Testis (tissue), 2 donors: ENCODE measurements at regions not wholly inside any gene's neighbourhood (a gene's known extent, or its start where the extent isn't known, plus 50 kb on each side); places are given as distances from the start of the nearest gene placed in this dataset.

Experiments used
- DNase-seq: peaks from one replicate; pipeline ENCODE4 v3.0.0-alpha.2; 2019
- H3K27ac ChIP-seq, 2 donors: fragments of 200-600 bp; sonication (generic); one replicate each; pipeline ENCODE4 v1.5.1; 2019
- H3K27me3 ChIP-seq: fragments of 200-600 bp; sonication (generic); one replicate; pipeline ENCODE4 v1.5.1; 2019
- H3K36me3 ChIP-seq: fragments of 200-600 bp; sonication (generic); one replicate; pipeline ENCODE4 v1.5.1; 2017; ENCODE audit warnings: low read depth; ENCODE audit errors: missing control alignments
- H3K4me1 ChIP-seq: fragments of 200-600 bp; sonication (generic); one replicate; pipeline ENCODE4 v1.5.1; 2019
- H3K4me3 ChIP-seq, 2 donors: fragments of 200-600 bp; sonication (generic); one replicate each; pipeline ENCODE4 v1.5.1; 2017 to 2019
- H3K9me3 ChIP-seq: fragments of 200-600 bp; sonication (generic); one replicate; pipeline ENCODE4 v1.5.1; 2017
- POLR2A ChIP-seq: fragments of 450-650 bp; IDR thresholded peaks from one replicate; pipeline ENCODE4 v1.6.1; 2017; ENCODE audit warnings: antibody characterized with exemption, mild to moderate bottlenecking, moderate library complexity
- WGBS, 2 donors: methylation state at CpG; one replicate each; pipeline ENCODE4 v1.1.5; 2018; 5-methylcytosine and 5-hydroxymethylcytosine counted together
- intact Hi-C: fragments of 100-400 bp; cut with DNase I; formaldehyde crosslinking; loops from one replicate; pipeline ENCODE4 v1.15.1; 2023; ENCODE audit warnings: low total_unique reads
- TF ChIP-seq, protein P1 (sequence below), 3 experiments: fragments of 450-650 bp in 2 of 3; fragments of 200-600 bp in 1 of 3; sonication (generic) in 1 of 3; IDR thresholded peaks; one replicate each; pipeline ENCODE4 v1.5.1; 2016 to 2019; ENCODE audit warnings: antibody characterized with exemption in 3 of 3, mild to moderate bottlenecking in 2 of 3, moderate library complexity in 1 of 3

DNA sequence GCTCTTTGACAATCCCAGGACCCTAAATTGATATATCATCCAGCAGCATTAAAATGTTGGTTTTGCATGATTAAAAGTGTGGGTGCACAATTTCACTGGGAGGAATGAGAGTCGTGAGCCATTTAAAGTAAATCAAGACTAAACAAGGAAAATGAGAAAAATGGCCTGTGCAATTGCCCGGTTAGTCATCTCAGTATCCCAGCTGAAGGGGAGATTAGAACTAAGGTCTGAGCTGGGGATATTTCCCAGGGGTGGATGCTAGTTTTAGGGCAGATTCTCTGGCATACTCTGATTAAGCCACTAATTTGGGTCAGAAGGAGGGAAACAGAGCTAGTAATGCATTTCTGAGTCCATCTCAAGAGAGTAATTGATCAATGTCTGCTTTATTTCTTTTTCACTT is 177.2 kb downstream of the EN1 start:
- WGBS, 2 donors, result 82 to 83% methylated on average over 2 of the region's 2 CpGs
- no peak for DNase-seq
- TF ChIP-seq, protein P1, sequence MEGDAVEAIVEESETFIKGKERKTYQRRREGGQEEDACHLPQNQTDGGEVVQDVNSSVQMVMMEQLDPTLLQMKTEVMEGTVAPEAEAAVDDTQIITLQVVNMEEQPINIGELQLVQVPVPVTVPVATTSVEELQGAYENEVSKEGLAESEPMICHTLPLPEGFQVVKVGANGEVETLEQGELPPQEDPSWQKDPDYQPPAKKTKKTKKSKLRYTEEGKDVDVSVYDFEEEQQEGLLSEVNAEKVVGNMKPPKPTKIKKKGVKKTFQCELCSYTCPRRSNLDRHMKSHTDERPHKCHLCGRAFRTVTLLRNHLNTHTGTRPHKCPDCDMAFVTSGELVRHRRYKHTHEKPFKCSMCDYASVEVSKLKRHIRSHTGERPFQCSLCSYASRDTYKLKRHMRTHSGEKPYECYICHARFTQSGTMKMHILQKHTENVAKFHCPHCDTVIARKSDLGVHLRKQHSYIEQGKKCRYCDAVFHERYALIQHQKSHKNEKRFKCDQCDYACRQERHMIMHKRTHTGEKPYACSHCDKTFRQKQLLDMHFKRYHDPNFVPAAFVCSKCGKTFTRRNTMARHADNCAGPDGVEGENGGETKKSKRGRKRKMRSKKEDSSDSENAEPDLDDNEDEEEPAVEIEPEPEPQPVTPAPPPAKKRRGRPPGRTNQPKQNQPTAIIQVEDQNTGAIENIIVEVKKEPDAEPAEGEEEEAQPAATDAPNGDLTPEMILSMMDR (IDR thresholded peaks at IDR 0.05), result no peak
- TF ChIP-seq POLR2A, result no peak

DNA sequence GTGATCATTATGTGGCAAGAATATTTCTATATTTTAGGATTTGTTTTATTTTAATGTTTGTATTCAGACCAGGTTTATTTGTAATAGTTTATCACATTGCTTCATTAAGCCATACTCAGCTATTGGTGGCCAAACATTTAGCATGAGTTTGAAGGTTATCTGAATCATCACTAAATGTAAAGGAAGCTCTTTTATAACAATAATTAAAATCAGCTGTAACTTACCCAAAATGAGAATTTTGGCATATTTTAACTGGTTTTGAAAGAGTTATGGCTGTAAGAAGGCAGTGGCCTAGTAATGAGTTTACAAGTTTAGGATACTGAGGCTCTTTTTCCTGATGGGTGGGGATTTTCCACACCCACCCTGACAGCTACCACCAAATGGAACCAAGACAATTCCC is 177.8 kb downstream of the EN1 start:
- TF ChIP-seq POLR2A, result no peak
- TF ChIP-seq, protein P1 (IDR thresholded peaks at IDR 0.05), result no peak
- Histone ChIP-seq H3K27ac (no peak overlapping the region), H3K36me3 (no peaks in the 10 kb centered on the region), H3K4me1 (no peaks in the 10 kb centered on the region), H3K27me3 (no peaks in the 10 kb centered on the region), H3K9me3 (no peaks in the 10 kb centered on the region), H3K4me3 (no peak overlapping the region)
- intact Hi-C loops, result no loop called here
- no peak for DNase-seq

More for the DNA sequence above, 177.2 kb downstream of the EN1 start:
- no peak overlapping the region for H3K27ac ChIP-seq
- H3K4me1 ChIP-seq, result no peaks in the 10 kb centered on the region
- intact Hi-C loops, result no loop called here
- H3K36me3 ChIP-seq, result no peaks in the 10 kb centered on the region
- no peaks in the 10 kb centered on the region for H3K27me3 ChIP-seq
- H3K4me3 ChIP-seq, result no peak overlapping the region
- no peaks in the 10 kb centered on the region for H3K9me3 ChIP-seq

DNA sequence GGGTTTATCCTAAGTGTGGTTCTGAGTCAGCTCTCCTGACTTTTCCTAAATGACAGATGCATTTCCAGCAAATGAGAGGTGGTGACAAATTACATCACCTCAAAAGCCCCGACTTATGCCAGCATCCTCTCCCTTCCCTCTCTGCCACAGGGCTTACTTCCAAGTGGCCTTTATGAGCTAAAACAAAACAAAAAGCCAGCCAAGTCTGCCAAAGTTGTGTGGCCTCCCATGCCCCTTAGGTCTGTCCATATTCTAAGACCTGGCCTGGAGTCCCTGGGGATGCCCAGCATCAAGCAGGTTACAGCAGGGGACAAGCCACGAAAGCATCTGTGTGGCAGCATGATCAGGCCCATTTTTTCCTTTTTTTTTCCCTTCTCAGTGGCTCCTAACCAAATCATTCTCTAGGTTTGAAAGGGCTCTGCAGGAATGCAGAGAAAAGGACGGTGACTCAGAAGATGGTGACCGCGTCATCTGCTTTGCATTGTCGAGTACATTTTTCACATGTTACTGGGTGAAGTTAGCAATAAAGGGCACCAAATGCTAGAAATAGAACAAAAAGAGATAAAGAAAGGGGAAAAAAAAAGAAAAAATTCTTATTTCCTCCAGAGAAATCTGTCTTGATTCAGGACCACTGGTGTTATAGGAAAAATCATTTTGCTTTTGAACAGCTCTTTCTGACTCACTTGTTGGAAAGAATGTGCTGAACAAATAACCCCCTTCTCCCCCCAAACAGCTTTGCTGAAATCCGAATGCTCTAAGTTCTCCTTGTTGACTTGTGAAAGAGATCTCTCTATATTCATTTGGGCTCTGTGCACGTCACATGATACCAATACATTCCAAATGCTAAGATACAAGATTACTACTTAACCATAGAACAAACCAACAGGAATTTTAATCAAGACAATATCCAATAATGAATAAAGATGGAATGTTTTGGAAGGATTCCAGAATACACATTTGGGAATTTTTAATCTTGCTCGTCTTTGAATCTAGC is 178.7 kb downstream of the EN1 start:
- Histone ChIP-seq H3K36me3 (no peaks in the 10 kb centered on the region), H3K27ac (no peak overlapping the region), H3K27me3 (no peaks in the 10 kb centered on the region), H3K9me3 (no peaks in the 10 kb centered on the region), H3K4me3 (no peak overlapping the region), H3K4me1 (no peaks in the 10 kb centered on the region)
- intact Hi-C loops, result no loop called here
- 68 to 70% methylated on average over 9 of the region's 9 CpGs for WGBS, 2 donors
- TF ChIP-seq, protein P1 (IDR thresholded peaks at IDR 0.05), result no peak
- no peak for TF ChIP-seq POLR2A
- DNase-seq, result no peak

DNA sequence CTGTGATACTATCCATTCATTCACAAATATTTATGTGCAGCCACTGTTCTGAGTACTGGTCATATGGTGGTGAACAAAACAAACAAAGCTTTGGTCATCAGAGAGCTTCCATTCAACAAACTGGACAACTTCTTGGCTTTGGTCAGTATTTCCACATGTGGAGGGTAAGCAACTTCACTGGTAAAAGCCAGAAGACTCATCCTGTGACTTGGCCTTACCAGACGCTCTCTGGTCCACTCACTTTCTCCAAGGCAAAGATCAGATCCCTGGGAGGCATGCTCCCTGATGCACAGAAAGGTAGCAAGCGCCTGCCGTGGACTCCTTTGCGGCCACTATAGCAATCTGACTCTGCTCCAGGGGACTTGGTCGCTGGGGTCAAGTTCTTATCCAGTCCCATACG is 179.5 kb downstream of the EN1 start:
- DNase-seq, result no peak
- intact Hi-C loops, result no loop called here
- WGBS, 2 donors, result 75 to 91% methylated on average over 1 to 6 of the region's 6 CpGs
- Histone ChIP-seq H3K4me1 (no peaks in the 10 kb centered on the region), H3K4me3 (no peak overlapping the region), H3K27me3 (no peaks in the 10 kb centered on the region), H3K36me3 (no peaks in the 10 kb centered on the region), H3K9me3 (no peaks in the 10 kb centered on the region), H3K27ac (no peak overlapping the region)
- no peak for TF ChIP-seq POLR2A
- TF ChIP-seq, protein P1 (IDR thresholded peaks at IDR 0.05), result no peak

DNA sequence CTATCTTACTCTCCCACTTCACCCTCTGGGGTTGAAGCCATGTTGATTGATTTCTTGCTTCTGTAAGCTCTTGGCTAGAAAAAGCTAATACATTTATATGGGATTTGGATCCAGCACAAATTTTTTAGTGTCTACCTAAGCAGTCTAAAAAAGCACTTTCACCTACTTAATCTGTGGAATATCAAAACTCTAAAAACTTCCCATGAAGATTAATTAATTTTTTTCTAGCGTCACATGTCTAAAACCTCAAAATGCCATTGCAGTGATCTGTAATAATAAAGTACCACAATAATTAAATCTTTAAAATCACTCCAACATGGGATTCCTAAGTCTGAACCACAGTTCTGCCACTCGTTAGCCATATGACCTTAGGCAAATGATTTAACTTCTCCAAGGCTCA is 180.1 kb downstream of the EN1 start:
- Histone ChIP-seq H3K27me3 (no peaks in the 10 kb centered on the region), H3K27ac (no peak overlapping the region), H3K4me3 (no peak overlapping the region), H3K36me3 (no peaks in the 10 kb centered on the region), H3K9me3 (no peaks in the 10 kb centered on the region), H3K4me1 (no peaks in the 10 kb centered on the region)
- 86 to 90% methylated on average over 2 of the region's 2 CpGs for WGBS, 2 donors
- no peak for DNase-seq
- no peak for TF ChIP-seq POLR2A
- TF ChIP-seq, protein P1 (IDR thresholded peaks at IDR 0.05), result no peak
- intact Hi-C loops, result no loop called here
